GM21723 (cell line): ENCODE measurements at regions not wholly inside any gene's neighbourhood (a gene's known extent, or its start where the extent isn't known, plus 50 kb on each side); places are given as distances from the start of the nearest gene placed in this dataset.

Source experiments
- ATAC-seq: cut with Tn5 transposase; IDR thresholded peaks from one replicate; pipeline ENCODE4 v1.9.1; 2021; ENCODE audit warnings: mild to moderate bottlenecking, moderate library complexity; ENCODE audit not compliant: unreplicated experiment

DNA sequence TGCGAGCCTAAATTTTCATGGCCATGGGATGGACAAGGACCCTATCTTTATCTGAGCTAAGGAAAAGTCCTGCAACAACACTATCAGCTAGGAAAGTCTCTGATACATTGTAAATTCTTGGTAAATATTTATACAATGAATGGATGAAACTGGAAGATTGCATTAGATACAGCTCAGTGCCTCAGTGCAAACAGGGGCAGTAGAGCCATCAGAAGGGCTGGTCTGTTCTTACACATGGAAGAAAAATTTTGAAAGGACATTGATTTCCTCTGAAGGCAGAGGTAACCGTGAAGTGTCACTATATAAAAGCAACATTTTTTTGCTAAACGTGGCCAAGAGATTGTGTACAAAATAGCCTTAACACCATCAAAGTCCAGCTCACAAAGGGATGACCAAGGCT, 153.2 kb upstream of the GADL1 start:
- ATAC-seq = no peak

DNA sequence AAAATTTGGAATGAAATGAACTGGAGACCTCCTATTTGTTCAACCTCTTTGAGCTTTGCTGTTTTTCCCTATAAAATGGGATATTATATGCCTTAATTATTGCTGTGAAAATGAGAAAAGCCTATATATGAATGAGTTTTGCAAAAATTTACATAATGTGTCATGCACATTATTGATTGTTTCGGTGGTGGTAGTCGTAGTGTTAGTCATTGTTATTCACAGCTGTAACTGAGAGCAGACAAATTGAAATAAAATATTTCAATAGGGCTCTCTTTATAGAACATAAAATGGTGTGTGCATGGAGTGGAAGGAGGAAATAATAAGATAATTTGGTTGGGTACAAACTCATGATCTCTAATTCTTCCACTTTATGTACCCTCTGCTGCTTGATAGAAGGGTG, 153.7 kb upstream of the GADL1 start:
- no peak for ATAC-seq

DNA sequence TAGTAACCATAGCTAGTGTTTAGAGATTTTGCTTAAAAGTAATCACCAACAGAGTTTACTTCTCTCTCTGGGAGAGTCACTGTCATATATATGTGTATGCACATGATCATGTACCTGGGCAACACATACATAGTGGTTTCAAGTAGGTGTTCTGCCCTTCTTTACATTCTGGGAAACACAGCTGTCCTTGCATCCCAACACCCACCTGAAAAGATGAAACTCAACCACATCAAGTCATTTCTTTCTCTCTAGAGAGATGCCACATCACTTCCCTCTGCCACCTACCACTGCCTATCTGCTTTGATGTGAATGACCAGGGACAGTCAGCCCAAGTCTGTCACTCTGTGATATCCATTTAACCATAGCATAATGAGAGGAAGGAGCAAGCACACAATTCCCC, 155.8 kb upstream of the GADL1 start:
- ATAC-seq = no peak

DNA sequence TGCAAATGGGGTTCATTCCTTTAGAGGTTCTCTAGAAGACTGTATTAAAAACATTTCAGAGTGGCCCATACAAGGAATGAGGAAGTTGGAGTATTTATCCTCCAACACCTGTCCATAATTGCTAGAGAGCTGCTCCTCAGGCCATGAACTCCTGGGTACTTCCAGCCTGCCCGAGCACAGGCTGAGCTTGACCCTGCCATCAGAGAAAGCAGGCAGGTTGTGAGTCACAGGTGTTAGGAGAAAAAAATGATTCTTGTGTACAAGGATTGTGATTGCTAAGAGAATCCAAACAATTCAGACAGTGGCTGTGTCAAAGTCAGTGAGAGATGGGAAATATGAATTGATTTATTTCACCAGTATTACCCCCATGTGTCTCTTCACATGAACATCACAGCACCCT, 156.8 kb upstream of the GADL1 start:
- ATAC-seq = no peak

DNA sequence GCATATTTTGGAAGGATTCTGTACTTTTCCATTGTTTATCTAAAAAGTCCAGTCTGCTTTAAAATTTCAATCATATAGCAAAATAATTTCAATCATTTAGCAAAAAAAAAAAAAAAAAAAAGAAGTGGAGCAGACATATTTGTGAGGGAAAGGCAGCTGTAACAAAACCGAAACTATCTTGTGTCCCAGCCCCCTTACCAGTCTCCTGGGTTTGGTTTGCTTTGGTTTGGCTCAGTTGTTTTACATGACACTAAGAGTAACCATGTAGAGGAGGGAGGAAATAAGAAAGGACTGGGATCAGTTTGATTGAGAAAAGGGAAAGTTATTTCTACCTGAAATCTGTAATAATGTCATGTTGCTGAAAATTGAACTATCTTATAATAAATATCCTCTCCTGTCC, 158.8 kb upstream of the GADL1 start:
- ATAC-seq = no peak

DNA sequence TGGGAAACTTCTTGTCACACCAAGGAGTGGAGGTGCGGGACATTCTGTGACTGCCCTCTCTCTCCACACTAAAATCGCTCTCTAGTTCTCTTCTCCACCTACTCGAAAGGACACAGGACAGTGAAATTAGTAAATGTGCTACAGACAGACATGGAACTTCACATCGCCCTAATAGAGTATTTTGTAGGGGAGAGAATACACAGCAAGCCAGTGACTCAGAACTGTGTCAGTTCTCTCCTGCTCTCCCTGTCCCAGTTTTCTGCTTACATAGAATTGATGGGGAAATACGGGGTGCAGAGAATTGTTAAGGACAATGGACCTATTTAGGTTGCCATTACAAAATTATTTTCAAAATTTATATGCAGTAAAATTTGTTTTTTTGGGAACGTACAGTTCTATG, 159.6 kb upstream of the GADL1 start:
- no peak for ATAC-seq

DNA sequence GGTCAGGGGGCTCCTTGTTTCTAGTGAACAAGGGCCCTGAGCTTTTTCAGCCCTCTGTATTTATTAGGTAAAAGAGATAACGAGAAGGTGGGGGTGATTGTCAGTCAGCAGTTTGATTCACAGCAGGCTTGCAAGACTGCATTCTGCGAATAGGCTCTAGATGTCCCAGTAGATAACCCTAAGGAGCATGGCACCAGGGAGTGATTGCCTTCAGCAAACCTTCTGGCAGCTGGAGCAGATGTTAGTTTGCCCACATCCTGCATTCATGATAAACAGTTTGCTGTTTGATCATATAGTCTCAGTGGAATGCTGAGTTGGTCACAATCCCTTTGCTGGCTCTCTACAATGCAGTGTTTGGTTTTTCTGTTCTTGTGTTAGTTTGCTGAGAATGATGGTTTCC, 161.3 kb upstream of the GADL1 start:
- no peak for ATAC-seq

DNA sequence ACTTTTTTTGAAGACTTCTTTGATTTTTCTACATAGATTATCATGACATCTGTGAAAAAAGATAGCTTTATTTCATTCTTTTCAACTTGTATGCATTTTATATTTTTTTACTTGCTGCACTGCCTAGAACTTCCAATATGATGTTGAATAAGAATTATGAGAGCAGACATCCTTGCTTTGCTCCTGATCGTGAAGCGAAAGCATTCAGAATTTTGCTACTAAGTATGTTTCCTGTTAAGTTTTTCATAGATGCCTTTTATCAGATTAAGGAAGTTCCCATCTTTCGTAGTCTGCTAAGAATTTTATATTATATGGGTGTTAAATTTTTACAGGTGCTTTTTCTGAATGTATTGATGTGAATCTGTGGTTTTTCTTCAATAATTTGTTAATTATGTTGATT, 163.4 kb upstream of the GADL1 start:
- no peak for ATAC-seq

DNA sequence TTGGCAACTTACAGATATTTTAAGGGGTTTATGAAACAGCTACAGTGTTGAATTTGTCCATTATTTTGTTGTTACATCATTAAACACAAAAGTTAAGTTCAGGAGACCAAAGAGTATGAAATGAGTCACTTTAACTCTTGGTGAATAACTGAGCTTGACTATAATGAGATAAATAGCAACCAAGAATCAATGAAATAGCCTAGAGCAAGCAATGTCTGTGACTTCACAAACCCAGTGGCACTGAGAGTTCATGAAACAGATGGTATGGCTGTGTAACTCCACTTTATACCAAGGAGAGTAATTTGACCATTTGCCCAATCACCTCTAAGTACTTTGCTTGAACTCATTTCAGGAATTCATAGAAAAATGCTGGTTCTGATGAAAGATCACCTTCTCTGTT, 169.6 kb upstream of the GADL1 start:
- no peak for ATAC-seq

DNA sequence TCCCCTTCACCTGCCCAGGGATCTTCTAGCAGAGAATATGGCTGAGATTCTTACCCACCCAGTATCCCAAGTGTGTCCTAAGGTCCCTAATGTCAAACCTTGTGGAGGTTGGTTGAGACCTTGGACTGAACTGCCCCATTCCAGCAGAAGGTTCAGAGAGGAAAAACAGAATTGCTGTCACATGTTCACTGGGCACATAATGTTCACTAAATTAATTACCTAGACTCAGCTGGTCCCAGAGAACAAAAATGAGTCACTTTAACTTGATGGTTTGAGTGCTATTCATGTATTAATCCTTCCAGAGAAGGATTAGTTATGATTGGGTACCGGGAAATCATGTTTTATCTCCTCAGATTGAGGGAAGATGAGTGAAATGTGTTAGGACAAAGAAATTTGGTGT, 171.3 kb upstream of the GADL1 start:
- ATAC-seq = no peak

DNA sequence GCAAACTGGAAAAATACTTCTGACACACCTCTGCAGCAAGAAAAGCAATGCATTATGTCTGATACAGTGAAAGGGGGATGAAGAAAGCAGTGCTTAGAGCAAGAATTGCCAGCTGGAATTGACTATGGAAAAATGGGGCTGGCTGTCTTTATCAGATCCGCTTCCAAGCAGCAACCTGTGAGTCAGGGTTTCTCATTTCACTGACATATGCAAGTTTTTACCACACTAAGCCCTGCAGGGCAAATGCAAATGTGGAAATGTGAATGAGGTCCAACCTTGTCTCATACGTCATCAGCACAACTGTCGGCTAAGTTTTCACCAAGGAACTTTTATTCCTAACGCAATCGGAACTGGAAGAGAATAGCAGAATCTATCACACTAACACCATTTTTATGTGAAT, 172.5 kb upstream of the GADL1 start:
- no peak for ATAC-seq

DNA sequence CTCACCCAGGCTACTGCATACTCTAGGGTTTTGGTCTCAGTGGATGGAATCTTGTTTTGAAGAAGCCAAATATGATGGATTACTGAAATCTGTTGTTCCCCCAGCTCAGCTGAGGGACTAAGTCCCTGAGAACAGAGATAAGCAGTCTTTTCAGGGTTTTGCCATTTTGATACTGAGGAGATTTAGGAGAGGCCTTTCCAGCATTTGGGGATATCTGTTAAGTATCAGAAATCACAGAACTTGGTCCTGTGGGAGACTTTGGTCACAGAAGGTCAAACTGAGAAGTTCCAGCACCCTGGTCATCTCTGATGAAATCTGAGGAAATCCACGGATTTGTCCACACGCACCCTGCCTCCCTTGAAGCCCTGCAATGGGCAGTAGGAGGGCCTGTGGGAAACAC, 181.0 kb upstream of the GADL1 start:
- no peak for ATAC-seq

DNA sequence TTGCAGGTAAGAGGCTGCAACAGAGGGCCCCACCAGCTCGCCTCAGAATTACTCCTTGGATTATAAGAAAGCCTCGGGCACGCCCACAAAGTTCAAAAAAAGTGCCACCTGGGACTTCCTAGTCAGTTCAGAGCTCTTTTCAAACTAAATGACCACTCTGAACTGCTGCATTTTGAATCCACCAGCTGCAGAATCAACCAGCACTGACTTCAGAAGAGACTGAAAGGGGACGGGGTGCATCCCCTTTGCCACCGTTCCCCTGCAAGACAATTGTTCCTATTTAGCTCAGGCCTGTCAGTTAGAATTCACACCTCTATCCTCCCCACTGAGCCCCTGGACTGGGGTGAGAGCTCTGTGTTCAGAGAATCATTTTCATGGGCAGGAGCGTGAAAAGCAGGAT, 181.4 kb upstream of the GADL1 start:
- no peak for ATAC-seq

DNA sequence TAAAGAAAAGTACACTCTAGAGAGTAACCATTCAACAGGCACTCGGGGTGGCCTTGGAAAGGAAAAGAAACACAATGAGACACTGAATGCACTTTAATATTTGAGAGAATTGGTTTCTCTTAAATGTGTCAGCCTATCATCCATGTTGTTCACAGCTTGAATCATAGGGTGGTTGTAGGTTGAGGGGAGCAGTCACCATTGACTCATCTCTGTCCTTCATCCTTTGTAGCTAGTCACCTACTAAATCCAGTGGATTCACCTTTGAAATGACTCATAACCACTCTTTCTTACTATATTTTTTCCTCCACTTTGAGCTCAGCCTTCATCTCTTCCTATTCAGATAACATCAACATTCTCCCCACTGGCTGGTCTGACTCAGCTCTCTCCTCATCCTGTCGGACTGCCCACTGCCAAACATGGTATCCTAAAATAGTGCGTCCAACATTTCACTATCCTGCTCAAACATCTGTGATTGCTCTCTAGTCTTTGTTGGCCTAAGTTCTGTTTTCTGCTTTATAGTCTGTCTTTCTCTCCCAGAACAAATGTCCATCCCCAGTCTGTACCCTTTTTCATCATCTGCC, 182.7 kb upstream of the GADL1 start:
- ATAC-seq = no peak

DNA sequence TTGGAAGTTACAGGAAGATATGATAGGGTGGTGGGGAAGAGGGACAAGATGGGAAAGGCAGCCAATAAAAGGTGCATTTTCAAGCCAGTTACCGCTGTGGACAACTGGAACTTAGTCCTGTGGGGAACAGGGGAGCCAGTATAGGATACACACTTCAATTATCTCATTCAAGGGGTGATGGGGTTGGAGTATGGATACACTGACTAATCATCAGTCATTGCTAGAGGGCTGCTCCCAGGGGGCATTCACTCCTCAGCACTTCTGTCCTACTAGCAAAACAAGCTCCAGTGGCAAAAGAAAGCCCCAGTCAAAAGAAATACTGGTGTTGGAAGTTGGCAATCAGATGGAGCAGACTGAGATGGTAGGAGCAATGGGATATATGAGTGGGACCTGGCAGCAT, 183.4 kb upstream of the GADL1 start:
- ATAC-seq = no peak

DNA sequence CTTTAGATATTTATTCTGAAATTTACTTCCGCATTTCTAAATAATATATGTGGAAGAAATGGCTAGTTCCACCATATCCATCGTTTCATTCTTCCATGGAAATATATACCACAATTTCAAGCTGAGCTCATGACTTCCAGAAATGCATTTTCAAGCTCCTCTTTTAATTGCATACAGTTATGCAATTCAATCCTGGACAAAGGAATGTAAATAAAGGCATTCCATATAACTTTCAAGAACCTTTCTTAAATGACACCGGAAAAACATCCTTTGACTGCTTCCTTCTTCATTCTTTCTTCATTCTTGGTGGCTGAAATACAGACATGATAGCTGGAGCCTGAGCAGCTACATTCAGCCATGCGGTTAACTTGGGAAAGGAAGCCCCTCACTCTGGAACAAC, 185.2 kb upstream of the GADL1 start:
- no peak for ATAC-seq

DNA sequence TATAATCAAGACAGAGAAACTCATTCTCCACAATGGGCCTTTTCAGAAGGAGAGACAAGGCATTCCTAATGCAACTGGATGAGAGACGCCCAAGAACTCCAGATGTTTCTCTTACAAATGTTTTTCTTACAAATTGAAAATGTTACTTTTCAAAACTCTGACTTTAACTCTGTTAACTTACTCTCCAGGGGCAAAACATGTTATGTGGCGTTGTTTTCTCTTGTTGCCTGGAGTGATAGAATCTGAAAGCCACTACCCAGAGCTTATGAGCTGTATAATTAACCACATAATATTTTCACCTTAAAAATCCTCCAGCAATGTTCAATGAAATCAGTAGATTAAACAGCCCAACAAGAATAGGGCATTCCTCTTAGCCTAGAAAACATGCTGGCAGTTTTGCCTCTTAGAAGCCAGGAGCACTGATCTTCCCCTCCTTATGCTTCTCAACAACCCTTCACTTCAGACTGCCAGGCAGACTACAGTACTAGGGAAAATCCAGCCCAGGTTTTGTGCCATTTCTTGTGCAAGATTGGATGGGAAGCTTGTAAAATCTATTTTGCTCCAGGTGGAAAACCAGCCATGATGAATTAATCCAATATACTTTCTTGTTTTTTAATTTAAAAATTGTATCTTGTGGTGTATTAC, 186.7 kb upstream of the GADL1 start:
- no peak for ATAC-seq

DNA sequence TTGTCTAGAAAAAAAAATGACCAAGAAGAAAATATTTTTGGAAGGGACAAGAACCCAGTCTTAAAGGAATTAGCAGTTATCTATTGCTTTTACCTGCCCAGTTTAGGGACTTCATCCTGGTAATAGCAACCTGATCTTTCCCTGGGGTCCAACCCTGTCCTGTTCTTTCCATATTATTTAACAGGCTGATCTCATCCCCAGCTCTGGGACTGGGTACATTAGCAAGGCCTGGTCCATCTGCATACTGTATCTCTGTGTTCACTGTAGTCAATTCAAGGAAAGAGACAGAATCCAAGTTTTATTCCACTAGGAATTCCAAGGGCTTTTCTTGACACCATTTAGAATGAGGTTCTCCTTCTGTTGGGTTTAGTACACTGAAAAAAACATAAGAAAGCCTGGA, 191.7 kb upstream of the GADL1 start:
- ATAC-seq = no peak

DNA sequence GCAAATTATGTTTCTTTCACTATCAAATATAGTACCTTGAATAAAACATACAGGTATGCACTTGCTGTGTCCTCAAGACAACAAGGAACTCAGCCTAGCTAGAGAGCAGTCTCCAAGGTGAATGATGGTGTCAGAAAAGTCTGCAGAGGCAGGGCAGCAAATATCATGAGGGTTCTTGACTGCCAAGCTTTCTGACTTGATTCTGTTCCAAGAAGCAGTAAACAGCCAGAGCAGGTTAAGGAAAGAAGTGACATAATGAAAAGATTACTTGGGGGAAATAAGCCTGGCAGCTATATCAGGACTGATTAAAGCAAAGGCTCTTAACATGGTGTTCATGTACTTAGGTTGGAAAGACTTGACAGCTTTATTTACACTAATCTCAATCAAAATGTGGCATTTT, 192.2 kb upstream of the GADL1 start:
- no peak for ATAC-seq

DNA sequence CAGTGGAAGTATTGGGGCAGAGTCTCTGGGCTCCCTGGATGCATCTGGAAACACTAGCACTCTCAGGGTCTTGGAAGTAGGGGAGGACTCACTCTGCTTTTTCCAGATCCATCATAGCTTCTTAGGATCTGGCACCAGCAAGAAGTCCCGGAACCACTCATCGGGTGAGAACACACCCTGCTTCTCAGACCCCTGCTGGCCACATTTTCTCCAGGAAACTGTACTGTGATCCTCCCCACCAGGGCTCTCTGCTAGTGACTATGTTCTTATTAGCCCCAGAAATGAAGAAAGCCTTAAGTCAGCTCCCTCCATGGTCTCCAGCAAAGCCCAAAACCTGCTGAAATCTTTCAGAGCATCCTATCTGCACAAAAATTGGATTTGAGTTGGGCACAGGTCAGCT, 197.3 kb upstream of the GADL1 start:
- no peak for ATAC-seq

DNA sequence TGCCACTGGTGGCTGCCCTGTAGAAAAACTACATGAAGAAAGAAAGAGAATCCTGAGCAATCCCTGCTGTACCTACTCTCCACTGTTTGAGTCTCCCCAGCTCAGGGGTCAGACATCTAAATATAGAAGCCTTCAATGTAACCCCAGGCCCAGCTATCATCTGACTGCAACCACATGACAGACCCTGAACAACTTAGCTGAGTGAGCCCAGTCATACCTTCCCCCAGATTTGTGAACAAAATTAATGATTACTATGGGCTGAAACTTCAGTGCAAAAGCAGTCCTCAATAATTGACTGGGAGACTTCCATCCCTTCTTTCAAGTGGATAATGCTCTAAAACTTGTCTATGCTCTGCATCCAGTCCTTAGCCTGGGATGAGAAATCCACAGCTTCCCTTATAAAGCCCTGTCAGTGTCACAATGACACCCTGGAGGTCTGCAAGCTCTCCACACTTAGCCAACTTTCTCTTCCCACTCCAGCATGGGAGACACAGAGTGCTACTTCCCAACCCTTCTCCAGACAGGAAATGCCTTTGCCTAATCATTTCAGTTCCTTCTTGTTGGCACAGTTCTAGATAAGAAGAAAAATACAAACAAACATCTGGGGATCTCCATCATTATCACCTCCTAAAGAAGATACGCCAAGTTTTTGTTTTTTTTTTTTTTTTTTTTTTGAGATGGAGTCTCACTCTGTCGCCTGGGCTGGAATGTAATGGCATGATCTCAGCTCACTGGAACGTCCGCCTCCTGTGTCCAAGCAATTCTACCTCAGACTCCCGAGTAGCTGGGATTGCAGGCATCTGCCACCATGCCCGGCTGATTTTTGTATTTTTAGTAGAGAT, 198.5 kb upstream of the GADL1 start:
- ATAC-seq = no peak

DNA sequence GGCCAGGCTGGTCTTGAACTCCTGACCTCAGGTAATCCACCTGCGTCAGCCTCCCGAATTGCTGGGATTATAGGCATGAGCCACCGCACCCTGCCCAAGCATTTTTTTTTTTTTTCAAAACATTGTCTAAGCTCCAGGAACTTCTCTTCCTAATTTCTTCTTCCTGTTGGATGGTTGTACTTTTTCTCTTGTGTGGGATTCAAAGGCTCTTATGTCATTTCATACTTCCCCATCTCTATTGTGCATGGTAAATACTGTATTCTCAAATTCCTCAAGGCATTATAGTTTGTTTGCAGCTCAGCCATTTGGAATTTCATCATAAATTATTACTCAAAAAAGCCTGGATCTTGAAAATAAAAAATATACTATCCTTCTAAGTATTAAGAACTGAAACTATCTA, 199.1 kb upstream of the GADL1 start:
- ATAC-seq = no peak
